Activated B cell treated with CpG ODN at 0.5 μM for 24 hours (primary cell): ENCODE measurements at regions not wholly inside any gene's neighbourhood (a gene's known extent, or its start where the extent isn't known, plus 50 kb on each side); places are given as distances from the start of the nearest gene placed in this dataset.

ENCODE experiments used
- ATAC-seq: fragments of 200-7000 bp; cut with Tn5 transposase; one replicate; pipeline ENCODE4 v1.10.0; 2021; ENCODE audit warnings: low read depth, mild to moderate bottlenecking, moderate library complexity
- CTCF ChIA-PET: fragments of 350-600 bp; sonication (Branson Sonifier 250); formaldehyde crosslinking; loops from one replicate; lab custom pipeline; 2021; ENCODE audit warnings: antibody characterized with exemption; lab: Charles Lee
- POLR2A ChIA-PET: fragments of 350-600 bp; sonication (Branson Sonifier 250); formaldehyde crosslinking; loops from one replicate; lab custom pipeline; 2021; ENCODE audit warnings: antibody characterized with exemption; lab: Charles Lee
- DNase-seq: peaks from one replicate; pipeline ENCODE4 v3.0.0; 2022
- H3K27ac Mint-ChIP-seq: one replicate; pipeline ENCODE4 v1.8.0; 2020; ENCODE audit warnings: mixed read lengths
- H3K27me3 Mint-ChIP-seq: one replicate; pipeline ENCODE4 v1.8.0; 2021; ENCODE audit warnings: mixed read lengths
- H3K36me3 Mint-ChIP-seq: one replicate; pipeline ENCODE4 v1.8.0; 2021; ENCODE audit warnings: low read depth, mixed read lengths
- H3K4me1 Mint-ChIP-seq: one replicate; pipeline ENCODE4 v1.8.0; 2021; ENCODE audit warnings: mixed read lengths
- H3K4me3 Mint-ChIP-seq: one replicate; pipeline ENCODE4 v1.8.0; 2020; ENCODE audit warnings: mild to moderate bottlenecking, mixed read lengths
- H3K9me3 Mint-ChIP-seq: one replicate; pipeline ENCODE4 v1.8.0; 2020; ENCODE audit warnings: mixed read lengths
- intact Hi-C: fragments of 100-400 bp; cut with micrococcal nuclease; formaldehyde crosslinking; loops from one replicate; pipeline ENCODE4 v1.15.1; 2024
- TF ChIP-seq, protein P1 (sequence below): fragments of 200-600 bp; IDR thresholded peaks from one replicate; pipeline ENCODE4 v1.8.0; 2022; ENCODE audit warnings: antibody characterized with exemption, mild to moderate bottlenecking

GRCh38 chr11:79919350-79919749, 478.5 kb upstream of the TENM4 start:
- Mint-ChIP-seq H3K27me3 (no peaks in the 10 kb centered on the region), H3K36me3 (no peaks in the 10 kb centered on the region), H3K4me3 (no peak overlapping the region), H3K9me3 (peaks cover 4% of the 10 kb centered on the region), H3K4me1 (no peaks in the 10 kb centered on the region), H3K27ac (no peak overlapping the region)
- CTCF ChIA-PET = no interaction called here
- TF ChIP-seq, protein P1, sequence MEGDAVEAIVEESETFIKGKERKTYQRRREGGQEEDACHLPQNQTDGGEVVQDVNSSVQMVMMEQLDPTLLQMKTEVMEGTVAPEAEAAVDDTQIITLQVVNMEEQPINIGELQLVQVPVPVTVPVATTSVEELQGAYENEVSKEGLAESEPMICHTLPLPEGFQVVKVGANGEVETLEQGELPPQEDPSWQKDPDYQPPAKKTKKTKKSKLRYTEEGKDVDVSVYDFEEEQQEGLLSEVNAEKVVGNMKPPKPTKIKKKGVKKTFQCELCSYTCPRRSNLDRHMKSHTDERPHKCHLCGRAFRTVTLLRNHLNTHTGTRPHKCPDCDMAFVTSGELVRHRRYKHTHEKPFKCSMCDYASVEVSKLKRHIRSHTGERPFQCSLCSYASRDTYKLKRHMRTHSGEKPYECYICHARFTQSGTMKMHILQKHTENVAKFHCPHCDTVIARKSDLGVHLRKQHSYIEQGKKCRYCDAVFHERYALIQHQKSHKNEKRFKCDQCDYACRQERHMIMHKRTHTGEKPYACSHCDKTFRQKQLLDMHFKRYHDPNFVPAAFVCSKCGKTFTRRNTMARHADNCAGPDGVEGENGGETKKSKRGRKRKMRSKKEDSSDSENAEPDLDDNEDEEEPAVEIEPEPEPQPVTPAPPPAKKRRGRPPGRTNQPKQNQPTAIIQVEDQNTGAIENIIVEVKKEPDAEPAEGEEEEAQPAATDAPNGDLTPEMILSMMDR = no peak
- intact Hi-C loops = no loop called here
- POLR2A ChIA-PET = no interaction called here
- DNase-seq (no peak), ATAC-seq (no peak)

DNA sequence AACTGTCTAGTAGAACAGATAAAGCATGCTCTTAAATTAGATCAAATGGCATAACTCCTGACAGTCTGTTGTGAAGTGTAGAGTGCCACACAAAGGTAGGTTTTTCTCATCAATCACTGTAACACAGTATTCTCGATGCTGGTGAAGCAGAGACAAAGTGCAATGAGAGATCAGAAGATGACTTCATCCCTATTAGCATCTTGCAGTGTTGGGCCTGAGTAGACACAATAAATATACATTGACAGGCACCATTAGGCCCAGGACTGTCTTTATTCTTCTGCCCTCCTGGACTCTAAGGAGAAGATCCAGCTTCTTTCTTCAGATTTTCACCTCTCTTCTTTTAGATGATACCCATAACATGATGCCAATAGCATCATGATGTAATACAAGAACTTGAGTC, 478.0 kb upstream of the TENM4 start:
- ATAC-seq (no peak), DNase-seq (no peak)
- Mint-ChIP-seq H3K9me3 (no peaks in the 10 kb centered on the region), H3K27ac (no peak overlapping the region), H3K27me3 (no peaks in the 10 kb centered on the region), H3K36me3 (no peaks in the 10 kb centered on the region), H3K4me1 (no peaks in the 10 kb centered on the region), H3K4me3 (no peak overlapping the region)
- TF ChIP-seq, protein P1 = no peak
- intact Hi-C loops = no loop called here
- ChIA-PET POLR2A (no interaction called here), CTCF (no interaction called here)

DNA sequence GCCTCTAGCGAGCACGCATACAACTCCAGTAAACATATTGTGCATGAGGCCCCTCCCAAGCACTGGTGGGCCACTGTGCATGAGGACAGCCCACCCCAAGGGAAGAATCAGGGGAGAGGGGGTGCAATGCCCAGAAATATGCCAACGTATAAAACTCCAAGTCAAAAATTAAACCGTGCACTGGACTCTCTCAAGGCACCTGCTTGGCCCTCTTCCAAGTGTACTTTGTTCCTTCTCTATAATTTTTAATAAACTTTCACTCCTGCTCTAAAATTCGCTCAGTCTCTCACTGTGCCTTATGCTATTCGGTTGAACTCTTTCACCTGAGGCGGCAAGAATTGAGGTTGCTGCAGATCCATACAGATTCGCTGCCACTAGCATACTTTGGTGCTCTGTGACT, 465.3 kb upstream of the TENM4 start:
- ATAC-seq (no peak), DNase-seq (no peak)
- TF ChIP-seq, protein P1 = no peak
- Mint-ChIP-seq H3K9me3 (peaks cover 3% of the 10 kb centered on the region), H3K27me3 (no peaks in the 10 kb centered on the region), H3K27ac (no peak overlapping the region), H3K4me3 (no peak overlapping the region), H3K4me1 (no peaks in the 10 kb centered on the region), H3K36me3 (no peaks in the 10 kb centered on the region)
- CTCF ChIA-PET = no interaction called here
- intact Hi-C loops = no loop called here
- POLR2A ChIA-PET = no interaction called here

DNA sequence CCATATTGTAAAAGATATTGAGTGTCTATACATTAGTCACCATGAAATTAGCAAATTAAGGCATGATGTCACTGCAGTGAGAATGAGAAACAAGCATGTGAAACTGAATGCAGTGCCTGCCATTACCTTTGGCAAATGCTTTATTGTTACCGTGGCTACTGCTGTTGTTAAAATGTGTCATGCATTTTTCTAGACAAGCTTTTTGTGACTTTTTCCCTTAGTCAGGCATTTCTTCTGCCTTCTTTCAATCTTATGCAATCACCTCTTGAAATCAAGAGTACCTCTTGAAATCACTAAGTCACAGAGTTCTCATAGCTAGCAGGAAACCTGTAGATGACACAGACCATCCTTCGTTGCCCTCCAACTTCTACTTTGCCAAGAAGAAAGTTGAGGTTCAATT, 461.7 kb upstream of the TENM4 start:
- CTCF ChIA-PET = no interaction called here
- H3K4me1 Mint-ChIP-seq = no peaks in the 10 kb centered on the region
- no peak for DNase-seq
- no peak overlapping the region for H3K4me3 Mint-ChIP-seq
- no peak for ATAC-seq
- H3K36me3 Mint-ChIP-seq = no peaks in the 10 kb centered on the region
- H3K9me3 Mint-ChIP-seq = no peaks in the 10 kb centered on the region
- intact Hi-C loops = no loop called here
- TF ChIP-seq, protein P1 = no peak
- no peaks in the 10 kb centered on the region for H3K27me3 Mint-ChIP-seq
- no peak overlapping the region for H3K27ac Mint-ChIP-seq
- POLR2A ChIA-PET = no interaction called here

DNA sequence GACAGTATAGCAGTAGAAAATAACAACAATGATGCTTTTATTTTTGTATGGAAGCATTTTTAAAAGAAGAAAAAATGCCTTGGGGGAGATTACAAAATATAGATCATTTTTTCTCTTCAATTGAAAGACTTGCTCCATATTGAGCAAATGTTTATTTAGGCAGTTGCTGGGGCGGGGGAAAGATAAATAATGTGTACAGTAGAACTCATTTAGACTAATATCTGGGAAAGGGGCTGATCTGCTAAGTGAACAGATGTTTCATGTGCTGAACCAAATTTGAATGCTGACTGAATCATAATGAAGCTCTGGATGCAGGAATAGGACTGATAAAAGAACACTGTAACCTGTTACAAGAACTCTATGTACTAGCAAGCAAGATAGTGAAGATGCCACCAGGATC, 457.1 kb upstream of the TENM4 start:
- Mint-ChIP-seq H3K27me3 (no peaks in the 10 kb centered on the region), H3K9me3 (no peaks in the 10 kb centered on the region), H3K27ac (no peak overlapping the region), H3K36me3 (no peaks in the 10 kb centered on the region), H3K4me3 (no peak overlapping the region), H3K4me1 (no peaks in the 10 kb centered on the region)
- POLR2A ChIA-PET = no interaction called here
- intact Hi-C loops = no loop called here
- ATAC-seq (no peak), DNase-seq (no peak)
- CTCF ChIA-PET = no interaction called here
- TF ChIP-seq, protein P1 = no peak
